GM19467 (cell line): ENCODE measurements at regions not wholly inside any gene's neighbourhood (a gene's known extent, or its start where the extent isn't known, plus 50 kb on each side); places are given as distances from the start of the nearest gene placed in this dataset.
"Not testable (repeated sequence)": the region's sequence is repeated elsewhere in the genome, so short reads cannot be mapped to it uniquely, and the experiment has no call there.

Experiments
- ATAC-seq: cut with Tn5 transposase; IDR thresholded peaks from one replicate; pipeline ENCODE4 v1.9.1; 2021; ENCODE audit warnings: mild to moderate bottlenecking, moderate library complexity; ENCODE audit not compliant: unreplicated experiment

DNA sequence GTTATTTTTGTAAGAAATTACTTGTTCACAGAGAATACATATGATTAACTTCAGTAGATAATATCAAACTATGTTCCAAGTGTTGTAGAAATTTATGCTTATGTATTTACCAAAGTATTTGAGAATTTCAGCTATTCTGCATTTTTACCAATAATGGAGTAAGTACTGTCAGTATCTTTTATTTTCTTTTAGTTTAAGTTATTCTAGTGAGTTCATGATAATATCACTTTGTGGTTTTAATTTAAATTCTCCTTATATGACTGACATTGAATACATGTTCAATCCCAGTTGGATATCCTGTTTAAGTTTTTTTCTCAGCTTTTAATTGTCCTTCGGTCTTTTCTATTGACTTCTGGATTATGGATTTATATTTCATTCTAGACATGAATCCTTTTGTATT is 1024.6 kb downstream of the EFNA5 start:
- no peak for ATAC-seq

DNA sequence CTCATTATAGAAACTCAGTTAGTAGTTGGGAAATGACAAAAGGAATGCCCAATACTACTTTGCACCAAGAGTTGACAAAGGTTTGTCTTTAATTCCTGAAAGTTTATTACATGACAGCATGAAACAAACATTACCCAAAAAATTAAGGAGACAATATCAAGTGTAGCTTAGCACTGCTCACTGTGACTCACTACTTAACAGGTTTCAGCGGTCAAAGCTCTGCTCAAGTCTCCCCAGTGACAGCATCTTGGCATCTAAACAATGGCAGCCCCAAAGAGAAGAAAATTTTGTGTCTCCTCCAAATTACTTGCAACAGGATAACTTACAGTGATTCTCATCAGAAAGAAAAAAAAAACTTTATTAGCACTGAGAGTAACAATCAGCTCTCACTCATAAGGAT is 1030.2 kb downstream of the EFNA5 start:
- no peak for ATAC-seq

DNA sequence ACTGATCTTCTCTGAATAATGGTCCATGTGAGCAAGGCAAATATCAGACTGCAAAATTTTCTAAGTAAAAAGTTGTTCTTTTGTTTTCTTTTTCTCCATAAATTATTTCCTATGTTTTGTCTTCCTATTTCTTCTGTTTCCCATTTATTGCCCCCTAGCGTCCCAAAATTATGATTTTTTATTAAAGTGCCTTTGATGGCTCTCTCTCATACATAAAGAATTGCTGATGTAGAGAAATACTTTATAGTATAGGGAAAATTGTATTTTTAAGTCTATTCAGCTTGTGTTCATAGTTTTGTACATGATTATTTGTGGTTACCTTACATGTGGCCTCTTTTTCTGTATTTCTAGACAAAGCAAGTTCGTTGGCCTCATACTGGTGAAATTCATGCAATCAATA is 1031.2 kb downstream of the EFNA5 start:
- ATAC-seq, result no peak

DNA sequence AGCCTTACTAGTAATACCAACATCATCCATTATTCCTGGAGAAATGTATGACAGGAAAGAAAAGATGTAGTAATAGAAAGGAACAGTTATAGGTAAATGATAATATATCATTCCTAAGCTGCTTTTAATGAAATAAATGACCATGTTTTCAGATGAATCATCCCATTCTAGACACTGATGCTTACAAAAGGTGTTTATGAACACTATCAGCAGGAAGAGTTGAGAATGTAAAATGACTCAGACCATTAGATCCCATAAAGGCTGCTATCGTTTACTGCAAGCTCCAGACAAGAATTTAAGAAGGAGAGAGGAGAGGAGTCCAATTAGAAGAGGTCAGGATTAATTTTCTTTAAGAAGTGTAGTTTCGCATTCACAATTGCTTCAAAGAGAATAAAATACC is 1033.5 kb downstream of the EFNA5 start:
- ATAC-seq, result no peak

DNA sequence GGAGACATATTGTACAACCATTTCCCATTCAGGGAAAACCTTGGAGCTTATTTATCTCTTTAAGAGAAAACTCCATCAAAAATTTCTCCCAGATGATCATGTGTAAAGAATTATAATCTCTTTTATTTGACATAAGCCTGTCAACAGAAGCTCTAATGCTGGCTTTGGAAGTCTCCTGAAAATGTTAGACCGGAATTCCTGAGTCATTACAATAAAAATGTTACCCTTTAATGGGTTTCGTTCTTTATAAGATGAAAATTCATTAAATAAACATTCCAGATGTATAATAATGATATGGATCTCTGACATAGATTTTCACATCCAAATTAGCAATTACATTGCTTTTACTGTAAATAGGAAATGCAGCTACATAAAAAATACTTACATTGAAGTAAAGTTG is 1036.4 kb downstream of the EFNA5 start:
- no peak for ATAC-seq

DNA sequence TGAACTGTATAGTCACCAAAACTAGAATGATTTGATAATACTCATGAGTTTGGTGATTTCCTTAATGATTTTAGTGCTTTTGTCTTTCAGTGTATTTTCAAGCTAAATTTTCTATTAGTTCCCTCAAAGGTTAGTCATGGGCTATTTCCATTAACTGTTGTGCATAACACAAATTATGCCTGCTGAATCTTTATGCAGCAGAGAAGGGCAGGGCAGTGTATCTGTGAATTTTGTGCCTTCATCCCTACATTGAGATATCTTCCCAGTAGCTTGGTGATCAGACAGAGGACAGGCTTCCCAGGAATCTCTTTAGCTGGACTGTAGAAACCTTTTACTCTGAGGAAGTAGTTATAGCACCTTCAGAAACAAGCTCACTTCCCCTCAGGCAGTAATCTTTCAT is 1036.9 kb downstream of the EFNA5 start:
- ATAC-seq, result no peak

DNA sequence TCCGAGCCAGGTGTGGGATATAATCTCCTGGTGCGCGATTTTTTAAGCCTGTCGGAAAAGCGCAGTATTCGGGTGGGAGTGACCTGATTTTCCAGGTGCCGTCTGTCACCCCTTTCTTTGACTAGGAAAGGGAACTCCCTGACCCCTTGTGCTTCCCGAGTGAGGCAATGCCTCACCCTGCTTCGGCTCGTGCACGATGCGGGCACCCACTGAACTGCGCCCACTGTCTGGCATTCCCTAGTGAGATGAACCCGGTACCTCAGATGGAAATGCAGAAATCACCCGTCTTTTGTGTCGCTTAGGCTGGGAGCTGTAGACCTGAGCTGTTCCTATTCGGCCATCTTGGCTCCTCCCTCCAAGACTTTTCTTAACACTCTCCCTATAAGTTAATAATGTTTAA is 1042.3 kb downstream of the EFNA5 start:
- not testable (repeated sequence) for ATAC-seq

DNA sequence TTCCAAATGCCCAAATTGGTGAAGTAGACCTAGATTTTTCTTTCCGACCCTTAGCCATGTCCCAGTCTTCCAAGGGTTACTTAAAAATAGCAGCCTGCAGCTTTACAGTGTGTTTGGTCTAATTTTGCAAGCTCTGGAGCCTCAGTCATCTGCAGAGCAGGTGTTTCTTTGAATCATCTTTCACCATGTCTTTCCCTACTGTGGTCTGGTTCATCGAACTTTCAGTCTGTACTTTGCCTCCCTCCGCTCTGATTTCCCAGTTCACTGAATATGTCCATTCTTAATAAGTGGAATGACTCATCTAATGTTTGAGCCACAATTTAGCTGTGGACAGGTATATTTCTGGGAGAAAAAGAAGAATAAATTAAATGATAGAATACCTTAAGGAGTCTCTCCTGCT is 1060.7 kb downstream of the EFNA5 start:
- ATAC-seq, result no peak

DNA sequence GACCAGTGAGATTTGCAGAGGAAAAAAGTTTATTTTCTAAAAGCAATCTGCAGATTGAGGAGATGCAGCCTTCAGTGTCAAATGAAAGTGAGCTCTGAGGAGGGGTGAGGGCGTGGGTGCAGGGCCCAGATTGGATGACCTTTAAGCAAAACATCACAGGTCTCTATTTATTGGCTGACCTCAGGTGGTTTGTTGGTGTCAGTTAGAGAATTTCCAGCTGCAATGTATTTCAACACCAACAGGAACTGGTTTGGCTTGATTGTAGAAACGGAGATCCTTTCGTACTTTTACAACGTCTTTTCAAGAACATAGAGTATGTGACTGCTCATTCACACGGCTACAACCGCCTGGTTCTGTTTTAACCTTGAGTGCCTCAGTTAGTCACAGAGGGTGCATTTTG is 1069.1 kb downstream of the EFNA5 start:
- ATAC-seq, result peak; percentile 55

DNA sequence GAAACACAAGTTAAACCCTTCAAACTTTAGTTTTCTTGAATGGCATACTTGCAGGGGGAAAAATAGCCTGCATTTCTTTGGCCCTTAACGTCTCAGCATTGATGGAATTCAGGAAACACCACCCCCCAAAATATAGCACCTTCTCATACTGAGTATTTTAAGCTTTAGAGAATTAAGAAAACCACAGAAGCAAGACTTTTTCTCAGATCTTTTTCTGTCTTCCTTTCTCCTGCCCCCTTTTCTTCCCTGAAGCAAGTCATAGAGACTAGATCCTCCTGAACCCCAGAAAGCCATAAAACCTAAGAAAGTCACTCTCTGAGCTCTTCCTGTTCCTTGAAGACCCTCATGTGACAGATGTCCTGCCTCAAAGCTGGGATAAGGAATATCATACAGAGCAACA is 1069.9 kb downstream of the EFNA5 start:
- ATAC-seq, result no peak

DNA sequence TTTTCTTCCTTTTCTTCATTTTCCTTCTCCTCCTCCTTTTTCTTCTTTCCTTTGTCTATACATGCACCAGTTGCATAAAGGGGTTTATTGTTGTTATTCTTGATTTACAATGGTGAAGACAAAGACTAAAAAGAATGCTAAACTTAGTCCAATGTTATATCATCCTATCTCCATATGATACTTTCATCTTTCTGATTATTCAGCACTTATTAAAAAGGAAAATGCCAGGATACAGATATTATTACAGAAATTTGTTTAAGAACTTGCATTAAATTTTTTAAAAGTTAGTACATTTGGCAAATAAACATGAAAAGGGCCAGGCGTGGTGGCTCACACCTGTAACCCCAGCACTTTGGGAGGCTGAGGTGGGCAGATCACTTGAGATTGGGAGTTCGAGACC is 1074.9 kb downstream of the EFNA5 start:
- ATAC-seq, result no peak

DNA sequence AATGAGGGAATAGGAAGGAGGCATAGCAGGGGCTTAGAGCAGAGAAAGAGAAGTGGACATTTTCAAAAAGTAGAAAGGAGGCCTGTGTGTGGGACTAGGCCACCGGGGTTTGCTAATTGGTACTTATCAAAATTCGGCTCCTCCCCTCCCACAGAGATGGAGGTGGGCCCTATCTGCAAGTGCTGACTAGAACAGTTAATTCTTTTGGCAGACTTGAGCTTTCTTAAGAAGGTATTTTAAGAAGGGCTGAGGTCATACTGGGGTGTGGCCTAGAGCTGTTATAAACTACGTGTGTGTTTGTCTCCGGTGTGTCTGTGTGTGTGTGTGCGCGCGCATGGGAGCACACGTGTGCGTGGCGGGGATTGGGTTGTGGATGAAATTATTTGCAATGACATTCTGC is 1086.5 kb downstream of the EFNA5 start:
- ATAC-seq, result no peak

DNA sequence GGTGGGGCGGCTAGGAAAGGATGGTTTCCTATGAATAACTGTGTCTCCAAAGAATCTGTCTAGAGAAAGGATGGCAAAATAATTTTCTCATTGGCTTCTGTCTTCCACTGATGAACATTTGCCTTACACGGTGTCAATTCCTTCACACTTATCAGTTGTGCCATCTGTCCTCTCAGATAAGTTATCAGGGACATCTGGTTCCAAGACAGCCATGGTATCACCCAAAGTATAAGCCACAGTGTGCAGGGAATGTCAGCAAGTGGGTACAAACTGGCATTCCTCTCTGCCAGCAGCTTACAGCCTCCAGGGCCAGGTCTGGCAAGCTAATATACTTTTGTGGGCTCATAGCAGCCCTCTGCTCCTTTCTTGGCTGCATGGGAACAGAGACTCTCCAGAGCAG is 1092.0 kb downstream of the EFNA5 start:
- ATAC-seq, result no peak

DNA sequence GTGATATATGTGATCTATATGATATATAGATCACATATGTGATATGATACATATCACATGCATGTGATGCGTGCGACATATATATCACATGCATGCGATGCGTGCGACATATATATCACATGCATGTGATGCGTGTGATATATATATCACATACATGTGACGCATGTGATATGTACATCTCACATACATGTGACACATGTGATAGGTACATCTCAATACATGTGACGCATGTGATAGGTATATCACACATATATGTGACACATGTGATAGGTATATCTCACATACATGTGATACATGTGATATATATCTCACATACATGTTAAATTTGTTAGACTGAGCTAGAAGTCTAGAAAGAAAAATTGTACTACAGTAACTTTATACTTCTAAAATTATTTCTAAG is 1095.9 kb downstream of the EFNA5 start:
- ATAC-seq, result no peak

DNA sequence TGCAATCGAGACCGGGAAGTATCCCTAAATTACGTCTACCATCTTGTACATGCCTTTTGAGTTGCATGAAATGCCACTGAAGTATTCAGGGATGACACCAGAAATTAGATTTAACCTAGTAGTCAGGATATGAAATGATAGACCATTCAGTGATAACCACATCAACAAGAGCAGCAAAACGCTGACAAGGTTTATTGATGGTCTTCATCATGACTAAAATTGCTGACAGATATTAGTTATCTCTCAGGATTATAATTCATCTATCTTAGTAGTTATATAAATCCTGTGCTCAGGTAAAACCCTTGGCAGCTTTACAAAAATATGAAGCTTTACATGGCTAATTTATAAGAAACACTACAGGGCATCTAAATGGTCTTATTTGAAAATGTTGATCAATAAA is 1104.7 kb downstream of the EFNA5 start:
- no peak for ATAC-seq

DNA sequence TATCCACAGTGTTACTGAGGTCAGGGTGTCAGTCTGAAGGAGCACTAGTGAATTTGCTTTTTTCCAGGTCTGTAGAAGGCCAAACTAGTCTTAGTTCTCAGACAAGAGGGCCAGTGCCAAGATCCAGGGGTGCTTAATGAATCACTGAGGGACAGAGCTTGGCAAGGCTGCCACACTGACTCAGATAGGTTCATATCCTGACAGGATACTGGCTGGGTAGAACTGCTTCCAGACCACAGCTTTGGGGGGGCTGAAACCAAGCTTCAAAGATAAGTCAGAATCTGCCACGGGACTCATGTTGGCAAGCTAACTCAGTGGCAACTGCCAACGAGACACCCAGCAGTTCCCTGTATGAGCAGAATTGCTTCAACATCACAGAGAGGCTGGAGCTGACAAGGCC is 1125.4 kb downstream of the EFNA5 start:
- ATAC-seq, result no peak

DNA sequence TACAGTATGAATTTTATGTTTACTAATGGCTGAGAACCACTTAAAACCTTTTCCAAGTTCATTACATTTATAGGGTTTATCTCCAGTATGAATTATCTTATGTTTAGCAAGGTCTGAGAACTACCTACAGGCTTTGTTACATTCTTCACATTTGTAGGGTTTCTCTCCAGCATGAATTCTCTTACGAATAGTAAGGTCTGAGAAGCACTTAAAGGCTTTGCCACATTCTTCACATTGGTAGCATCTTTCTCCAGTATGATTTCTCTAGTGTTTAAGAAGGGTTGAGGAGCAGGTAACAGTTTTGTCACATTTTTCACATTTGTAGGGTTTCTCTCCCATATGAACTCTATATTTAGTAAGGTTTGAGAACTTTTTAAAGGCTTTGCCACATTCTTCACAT is 1127.4 kb downstream of the EFNA5 start:
- no peak for ATAC-seq

DNA sequence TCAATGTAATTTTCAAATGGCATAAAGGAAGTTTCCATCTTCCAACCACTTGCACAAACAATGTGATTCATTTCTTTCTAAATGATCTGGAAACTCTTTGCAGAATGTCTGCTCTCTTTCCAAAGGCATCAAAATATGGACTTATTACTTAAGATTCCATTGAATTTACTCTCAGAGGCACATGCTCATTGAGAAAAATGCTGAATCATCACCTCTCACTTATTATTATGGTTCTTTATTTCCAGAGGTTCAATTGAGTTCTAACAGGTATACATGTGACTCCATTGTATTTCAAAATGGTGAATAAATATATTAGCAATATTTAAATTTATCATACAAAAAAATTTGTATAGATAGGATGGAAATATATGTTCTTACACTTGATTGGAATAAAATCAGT is 1140.6 kb downstream of the EFNA5 start:
- no peak for ATAC-seq

DNA sequence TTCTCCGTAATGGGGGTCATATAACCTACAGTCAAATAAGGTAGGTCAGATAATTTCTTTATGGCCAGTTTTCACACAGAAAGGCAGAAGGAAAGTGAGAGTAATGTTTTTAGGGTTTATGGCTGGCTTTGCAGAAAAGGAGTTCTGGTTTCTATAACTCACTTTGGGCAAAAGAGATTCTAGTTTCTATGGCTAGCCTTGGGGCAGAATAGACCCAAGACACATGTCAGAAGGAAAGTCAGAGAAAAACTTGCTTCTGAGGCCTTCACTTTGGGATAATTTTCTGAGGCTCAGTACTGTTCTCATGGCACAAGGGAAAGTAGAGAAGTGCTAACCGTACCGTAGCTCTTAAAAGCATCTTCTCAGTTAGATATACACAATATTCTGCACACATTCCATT is 1145.3 kb downstream of the EFNA5 start:
- ATAC-seq, result no peak

DNA sequence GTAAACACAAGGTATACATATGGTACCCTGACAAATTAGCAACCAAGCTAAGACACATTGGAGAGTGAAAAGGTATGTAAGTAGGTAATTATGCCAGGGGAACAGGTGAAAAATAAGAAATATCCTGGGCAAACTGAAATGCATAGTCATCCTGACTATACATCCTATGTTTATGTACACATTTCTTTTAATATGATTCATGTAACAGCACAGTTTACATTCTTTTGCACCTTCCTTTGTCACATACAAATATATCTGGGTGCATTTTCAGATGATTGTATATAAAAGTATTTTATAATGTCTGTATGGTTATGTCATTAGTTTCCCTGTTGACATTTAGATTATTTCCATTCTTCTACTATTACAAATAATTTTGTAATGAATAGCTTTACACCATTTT is 1146.9 kb downstream of the EFNA5 start:
- ATAC-seq, result no peak

DNA sequence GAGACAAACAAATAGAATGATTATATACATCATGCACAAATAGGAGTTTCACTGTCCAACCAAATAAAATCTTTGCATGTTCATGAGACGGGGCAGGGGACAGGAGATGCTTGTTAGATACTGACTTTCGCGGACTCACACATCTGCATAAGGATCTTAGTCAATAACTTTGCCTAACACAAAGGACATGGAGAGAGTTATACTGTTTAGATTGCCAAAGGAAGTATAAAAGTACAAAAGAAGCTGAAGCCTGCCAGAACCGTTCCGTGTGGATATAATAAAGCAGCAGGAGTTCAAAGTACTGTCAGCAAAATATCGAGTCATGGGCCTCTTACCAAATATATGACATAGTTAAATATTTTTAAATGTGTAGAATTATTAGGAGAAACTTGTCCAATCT is 1148.4 kb downstream of the EFNA5 start:
- ATAC-seq, result no peak

DNA sequence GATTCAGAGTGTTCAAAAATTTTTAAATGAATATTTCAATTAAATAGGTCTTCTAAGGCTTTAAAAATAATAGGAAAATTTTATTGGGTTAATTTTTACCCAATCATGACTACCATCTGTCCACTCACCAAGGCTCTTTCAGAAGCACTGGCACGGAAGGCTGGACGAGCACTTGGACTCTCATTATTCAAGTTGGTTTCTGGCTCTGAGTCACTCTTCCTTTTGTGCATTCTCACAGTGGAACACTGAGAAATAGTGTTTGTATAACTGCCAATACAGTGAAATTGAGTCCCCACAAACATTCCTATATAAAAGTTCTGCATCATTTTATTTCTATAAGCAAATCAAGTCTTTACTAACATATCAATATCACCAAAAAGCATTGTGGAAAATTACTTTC is 1149.0 kb downstream of the EFNA5 start:
- ATAC-seq, result no peak

DNA sequence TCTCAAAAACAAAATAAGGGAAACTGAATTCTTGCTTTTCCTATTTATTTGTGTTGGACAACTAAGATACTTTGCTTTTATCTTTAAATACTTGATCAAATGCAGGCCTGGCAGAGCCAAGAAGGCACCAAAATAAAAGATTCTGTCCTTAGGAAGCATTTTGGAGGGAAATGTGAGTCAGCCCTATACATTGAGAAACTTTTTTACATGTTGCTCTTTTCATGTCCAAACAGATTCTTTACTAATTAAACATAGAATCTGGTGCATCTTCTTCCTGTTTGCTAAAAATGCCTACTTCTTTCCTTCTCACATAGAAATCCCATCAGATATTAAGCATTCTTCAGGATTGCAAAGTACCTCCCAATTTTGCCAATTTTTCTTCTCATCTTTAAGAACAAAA is 1160.4 kb downstream of the EFNA5 start:
- no peak for ATAC-seq

DNA sequence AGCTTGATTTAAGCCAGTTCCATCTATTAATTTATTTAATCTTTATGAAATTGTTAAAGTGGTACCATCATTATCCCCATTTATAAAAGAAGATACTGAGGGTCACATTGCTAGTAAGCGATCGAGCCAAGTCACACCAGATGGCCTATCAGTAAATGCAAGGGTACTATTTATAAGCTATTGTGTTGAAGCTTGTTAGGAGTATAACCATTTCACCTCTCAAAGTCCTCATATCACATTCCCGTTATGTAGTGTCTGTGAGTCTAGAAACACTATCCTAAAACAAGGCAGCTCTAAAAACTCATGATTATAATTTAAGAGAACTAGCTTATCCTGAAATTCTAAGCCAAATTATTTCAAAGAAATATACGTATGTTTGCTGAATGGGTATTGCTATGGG is 1161.8 kb downstream of the EFNA5 start:
- ATAC-seq, result no peak
